ENCODE measurements at regions not wholly inside any gene's neighbourhood (a gene's known extent, or its start where the extent isn't known, plus 50 kb on each side); places are given as distances from the start of the nearest gene placed in this dataset.
"Not testable (repeated sequence)": the region's sequence is repeated elsewhere in the genome, so short reads cannot be mapped to it uniquely, and the experiment has no call there.

GRCh38 chr20:41783423-41784208, 165.4 kb upstream of the CHD6 start:
- DNase-seq = no peak

GRCh38 chr20:41782730-41783406, 164.7 kb upstream of the CHD6 start:
- no peak for DNase-seq

GRCh38 chr20:41782255-41782654, 164.1 kb upstream of the CHD6 start:
- DNase-seq = no peak

- no peak for DNase-seq
These were observed 158.2 kb upstream of the CHD6 start for GRCh38 chr20:41776421-41776820.

- no peak for DNase-seq
These were observed 156.1 kb upstream of the CHD6 start for GRCh38 chr20:41774291-41774690.

GRCh38 chr20:41770965-41771364, 152.8 kb upstream of the CHD6 start:
- no peak for DNase-seq

DNA sequence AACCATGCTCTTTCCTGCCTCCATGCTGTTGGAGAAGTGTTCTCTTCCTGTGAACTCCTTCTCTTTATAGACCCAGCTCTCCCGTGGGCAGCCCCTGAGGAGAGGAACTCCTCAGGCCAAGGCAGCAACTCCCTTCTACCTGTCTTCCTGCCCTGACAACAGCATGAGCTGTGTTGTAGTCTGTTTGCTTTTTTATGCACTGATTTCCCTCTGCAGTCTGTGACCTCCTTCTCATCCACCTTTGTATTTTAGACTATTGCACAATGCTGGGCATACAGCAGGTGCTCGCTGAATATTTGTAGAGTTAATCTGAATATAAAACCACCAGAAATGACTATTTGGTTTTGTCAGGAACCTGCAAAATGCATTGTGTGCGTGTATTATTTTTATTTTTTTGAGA, 152.2 kb upstream of the CHD6 start:
- DNase-seq = no peak

DNA sequence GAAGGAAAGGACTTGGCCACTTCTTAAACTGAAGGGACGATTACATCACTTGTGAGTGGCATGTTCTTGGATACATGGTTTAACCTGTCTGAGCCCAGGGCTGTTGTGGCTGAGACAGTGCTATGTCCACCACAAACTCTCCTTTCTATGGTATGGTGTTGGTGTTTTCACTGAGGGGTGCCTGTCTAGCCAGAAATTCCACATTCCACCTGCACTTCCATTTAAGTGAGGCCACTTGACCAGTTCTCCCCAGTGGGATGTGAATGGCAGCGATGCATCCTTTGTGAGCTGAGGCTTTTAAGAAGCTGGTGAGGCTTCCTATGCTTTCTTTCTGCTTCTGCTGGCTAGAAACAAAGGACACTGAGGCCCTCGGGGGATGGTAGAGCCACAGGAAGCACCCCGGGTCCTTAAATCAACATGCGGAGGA, 151.4 kb upstream of the CHD6 start:
- no peak for DNase-seq

DNA sequence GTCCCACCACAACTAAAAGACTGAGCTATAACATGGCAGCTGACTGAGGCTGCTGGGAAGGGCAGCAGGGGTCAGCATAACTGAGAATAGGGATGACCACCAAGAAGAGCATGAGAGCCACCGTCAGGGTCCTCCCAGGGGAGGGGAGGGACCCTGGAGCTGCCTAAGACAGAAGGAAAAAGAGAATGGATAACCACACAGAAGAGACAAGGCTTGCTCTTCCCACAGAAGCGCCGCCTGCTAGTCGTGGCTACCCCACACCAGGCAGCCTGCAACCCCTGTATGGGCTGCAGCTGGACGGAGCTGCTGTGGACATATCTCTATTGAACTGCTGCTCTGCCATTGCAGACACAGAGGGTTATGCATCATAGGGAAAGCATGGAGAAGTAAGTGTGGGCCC, 132.0 kb upstream of the CHD6 start:
- DNase-seq = no peak

GRCh38 chr20:41748756-41749582, 130.8 kb upstream of the CHD6 start:
- DNase-seq = no peak

DNA sequence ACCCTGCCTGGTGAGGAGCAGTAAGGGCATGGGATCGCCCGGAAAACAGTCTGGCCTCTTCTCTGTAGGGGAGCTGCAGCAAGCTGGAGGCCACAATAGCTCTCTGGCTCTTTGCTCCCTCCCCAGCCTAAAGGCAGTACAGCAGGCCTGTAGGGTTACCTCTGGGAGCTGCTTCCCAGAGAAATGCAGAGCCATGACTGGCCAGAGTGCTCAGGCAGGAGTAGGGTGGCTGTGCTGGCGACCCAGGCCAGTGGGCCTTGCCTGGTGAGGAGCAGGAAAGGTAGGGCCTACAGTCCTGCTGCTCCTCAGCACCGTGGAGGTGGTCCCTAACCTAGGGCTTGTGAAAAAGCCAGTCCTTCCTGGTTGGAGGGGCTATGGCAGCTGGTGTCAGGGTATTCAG, 129.9 kb upstream of the CHD6 start:
- DNase-seq = no peak

DNA sequence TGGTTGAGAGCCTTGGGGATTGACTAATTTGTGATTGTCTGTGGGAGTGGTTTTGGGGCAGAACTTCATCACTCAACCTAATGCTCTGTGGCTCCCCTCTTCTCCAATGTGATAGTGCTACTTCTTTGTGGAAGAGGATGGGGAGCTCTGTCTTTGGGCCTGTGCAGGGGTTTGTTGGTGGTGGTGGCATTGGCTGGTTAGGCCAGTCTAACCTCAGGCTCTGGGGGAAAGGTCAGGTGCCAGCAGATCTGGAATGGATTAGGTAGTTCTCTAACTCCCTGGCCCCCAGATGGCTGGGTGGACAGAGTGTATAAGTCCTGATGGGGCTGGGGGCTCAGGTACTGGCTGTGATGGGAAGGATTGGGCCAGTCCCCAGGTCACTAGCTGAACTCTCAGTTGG, 129.0 kb upstream of the CHD6 start:
- DNase-seq = no peak

DNA sequence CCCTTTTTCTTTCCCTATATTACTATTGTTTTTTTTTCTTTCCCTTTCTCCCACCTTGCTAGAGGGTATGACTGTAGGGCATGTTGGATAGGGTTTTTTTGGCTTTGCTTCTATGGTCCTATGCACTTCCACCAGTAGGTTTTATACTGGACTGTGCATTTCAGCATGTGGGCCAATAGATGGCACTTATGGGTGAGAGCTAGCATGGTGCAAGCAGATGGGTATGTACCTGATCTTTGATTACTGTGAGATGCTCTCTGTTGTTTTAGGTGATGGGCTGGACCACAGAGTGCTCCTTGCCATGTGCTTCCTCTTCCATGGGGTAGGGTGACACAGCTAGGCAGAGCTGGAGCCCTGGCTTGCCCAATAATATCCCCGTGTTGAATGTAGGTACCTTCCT, 128.5 kb upstream of the CHD6 start:
- no peak for DNase-seq

DNA sequence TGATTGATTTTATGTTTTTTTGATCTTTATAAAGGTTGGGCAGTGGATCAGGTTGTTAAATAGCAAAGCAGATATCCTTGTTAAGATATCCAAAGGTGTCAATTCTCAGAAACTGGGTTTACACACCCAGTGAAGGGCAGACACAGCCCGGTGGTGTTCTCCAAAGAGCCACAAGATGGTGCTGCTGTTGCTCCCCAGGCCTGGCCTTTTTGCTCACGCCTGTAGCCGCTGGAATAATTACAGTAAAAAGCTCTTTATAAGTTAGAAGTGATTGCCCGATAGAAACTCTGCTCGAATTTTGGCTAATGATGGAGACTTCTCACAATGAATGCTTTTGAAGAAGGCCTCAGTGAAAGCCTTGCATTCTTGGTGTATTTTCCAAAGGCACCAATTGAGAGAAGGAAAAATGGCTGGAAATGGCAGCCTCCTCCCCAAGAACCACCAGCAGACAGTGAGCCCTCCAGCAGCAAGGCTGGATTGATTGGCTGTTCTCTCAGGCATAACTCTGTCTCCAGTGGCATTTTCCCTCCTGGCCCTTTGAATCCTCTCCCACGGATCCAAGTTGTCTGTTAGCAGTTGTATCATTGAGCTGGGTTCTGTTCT, 120.5 kb upstream of the CHD6 start:
- peak; percentile 26 for DNase-seq

GRCh38 chr20:41735949-41736348, 117.8 kb upstream of the CHD6 start:
- DNase-seq = no peak

GRCh38 chr20:41734506-41734945, 116.3 kb upstream of the CHD6 start:
- no peak for DNase-seq

DNA sequence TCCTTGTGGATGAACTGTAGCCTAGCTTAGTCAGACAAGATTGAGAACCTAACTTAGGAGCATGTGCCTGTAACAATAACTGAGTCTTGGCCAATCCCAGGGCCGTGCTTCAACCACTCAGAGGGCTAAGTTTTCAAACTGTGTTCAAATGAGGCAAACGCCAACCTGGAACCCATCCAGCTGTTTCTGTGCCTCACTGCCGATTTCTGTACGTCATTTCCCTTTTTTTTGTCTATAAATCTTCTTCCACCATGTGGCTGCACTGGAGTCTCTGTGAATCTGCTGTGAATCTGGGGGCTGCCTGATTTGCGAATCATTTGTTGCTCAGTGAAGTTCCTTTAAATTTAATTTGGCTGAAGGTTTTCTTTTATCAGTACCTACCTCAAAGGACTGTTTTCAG, 115.0 kb upstream of the CHD6 start:
- no peak for DNase-seq

DNA sequence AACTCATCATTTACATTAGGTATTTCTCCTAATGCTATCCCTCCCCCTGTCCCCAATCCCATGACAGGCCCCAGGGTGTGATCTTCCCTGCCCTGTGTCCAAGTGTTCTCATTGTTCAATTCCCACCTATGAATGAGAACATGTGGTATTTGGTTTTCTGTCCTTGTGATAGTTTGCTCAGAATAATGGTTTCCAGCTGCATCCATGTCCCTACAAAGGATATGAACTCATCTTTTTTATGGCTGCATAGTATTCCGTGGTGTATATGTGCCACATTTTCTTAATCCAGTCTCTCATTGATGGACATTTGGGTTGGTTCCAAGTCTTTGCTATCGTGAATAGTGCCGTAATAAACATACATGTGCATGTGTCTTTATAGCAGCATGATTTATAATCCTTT, 113.0 kb upstream of the CHD6 start:
- not testable (repeated sequence) for DNase-seq

DNA sequence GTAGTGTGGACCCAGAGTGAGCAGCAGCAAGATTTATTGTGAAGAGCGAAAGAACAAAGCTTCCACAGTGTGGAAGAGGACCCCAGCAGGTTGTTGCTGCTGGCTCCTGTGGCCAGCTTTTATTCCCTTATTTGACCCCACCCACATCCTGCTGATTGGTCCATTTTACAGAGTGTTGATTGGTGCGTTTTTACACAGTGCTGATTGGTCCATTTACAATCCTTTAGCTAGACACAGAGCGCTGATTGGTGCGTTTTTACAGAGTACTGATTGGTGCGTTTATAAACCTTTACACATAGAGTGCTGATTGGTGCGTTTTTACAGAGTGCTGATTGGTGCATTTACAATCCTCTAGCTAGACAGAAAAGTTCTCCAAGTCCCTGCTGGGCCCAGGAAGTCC, 109.5 kb upstream of the CHD6 start:
- DNase-seq = not testable (repeated sequence)

GRCh38 chr20:41726727-41727126, 108.5 kb upstream of the CHD6 start:
- no peak for DNase-seq

GRCh38 chr20:41719151-41719550, 101.0 kb upstream of the CHD6 start:
- no peak for DNase-seq

- DNase-seq = peak; percentile 40
These were observed 99.3 kb upstream of the CHD6 start for GRCh38 chr20:41717483-41717882.

DNA sequence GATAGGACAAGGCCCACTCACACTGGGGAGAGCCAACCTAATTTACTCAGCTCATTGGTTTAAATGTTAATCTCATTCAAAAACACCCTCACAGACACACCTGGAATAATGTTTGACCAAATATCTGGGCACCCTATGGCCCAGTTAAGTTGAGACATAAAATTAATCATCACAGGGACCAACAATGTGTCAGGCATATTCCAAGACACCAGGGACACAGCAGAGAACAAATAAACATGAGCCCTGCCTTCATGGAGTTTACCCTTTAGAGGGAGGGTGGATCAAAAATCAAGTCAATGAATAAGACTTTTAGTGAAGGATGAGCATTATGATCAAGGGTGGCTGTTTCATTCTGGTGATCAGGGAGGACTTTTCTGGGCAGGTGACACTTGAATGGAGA, 98.7 kb upstream of the CHD6 start:
- DNase-seq = no peak

Measured in NCI-H524 treated with DMSO at 0.1 percent for 48 hours (cell line).